ENCODE measurements at regions not wholly inside any gene's neighbourhood (a gene's known extent, or its start where the extent isn't known, plus 50 kb on each side); places are given as distances from the start of the nearest gene placed in this dataset.

DNA sequence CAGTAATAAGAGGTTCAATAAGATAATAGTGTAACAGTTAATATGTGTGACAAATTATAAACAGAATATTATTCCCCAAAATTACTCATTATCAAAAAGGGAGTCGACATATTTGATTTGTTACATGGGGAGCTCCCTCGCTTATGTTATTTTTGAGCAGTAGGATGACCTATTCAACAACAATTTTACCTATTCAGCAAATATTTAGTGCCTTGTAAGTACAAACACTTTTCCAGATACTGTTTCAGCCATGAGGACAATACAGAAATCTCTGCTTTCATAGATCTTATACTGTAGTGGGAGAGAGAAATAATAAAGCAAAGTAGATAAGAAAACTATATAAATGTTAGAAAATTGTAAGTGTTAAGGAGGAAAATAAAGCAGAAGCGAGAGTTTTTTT, 1342.8 kb upstream of the WWC1 start:
- ChIA-PET POLR2A (no interaction called here), CTCF (no interaction called here)
- Mint-ChIP-seq H3K9me3 (ENCODE audit: unreplicated experiment) (no peaks in the 10 kb centered on the region), H3K36me3 (ENCODE audit: insufficient read depth, unreplicated experiment) (no peaks in the 10 kb centered on the region), H3K27ac (ENCODE audit: low read depth, unreplicated experiment) (no peak overlapping the region), H3K4me1 (ENCODE audit: insufficient read depth, unreplicated experiment) (no peaks in the 10 kb centered on the region), H3K27me3 (ENCODE audit: insufficient read depth, unreplicated experiment) (no peaks in the 10 kb centered on the region), H3K4me3 (ENCODE audit: unreplicated experiment) (no peak overlapping the region)
- intact Hi-C loops (cut with micrococcal nuclease): no loop called here
- no TSS peak for BruUV-seq (replicated peaks)
- no peak for DNase-seq (ENCODE audit: unreplicated experiment)
- TF ChIP-seq, protein P1, sequence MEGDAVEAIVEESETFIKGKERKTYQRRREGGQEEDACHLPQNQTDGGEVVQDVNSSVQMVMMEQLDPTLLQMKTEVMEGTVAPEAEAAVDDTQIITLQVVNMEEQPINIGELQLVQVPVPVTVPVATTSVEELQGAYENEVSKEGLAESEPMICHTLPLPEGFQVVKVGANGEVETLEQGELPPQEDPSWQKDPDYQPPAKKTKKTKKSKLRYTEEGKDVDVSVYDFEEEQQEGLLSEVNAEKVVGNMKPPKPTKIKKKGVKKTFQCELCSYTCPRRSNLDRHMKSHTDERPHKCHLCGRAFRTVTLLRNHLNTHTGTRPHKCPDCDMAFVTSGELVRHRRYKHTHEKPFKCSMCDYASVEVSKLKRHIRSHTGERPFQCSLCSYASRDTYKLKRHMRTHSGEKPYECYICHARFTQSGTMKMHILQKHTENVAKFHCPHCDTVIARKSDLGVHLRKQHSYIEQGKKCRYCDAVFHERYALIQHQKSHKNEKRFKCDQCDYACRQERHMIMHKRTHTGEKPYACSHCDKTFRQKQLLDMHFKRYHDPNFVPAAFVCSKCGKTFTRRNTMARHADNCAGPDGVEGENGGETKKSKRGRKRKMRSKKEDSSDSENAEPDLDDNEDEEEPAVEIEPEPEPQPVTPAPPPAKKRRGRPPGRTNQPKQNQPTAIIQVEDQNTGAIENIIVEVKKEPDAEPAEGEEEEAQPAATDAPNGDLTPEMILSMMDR (IDR thresholded peaks at IDR 0.05; ENCODE audit: unreplicated experiment): no peak

GRCh38 chr5:166952048-166952447, 1339.4 kb upstream of the WWC1 start:
- no peaks in the 10 kb centered on the region for H3K36me3 Mint-ChIP-seq (ENCODE audit: insufficient read depth, unreplicated experiment)
- CTCF ChIA-PET: no interaction called here
- H3K4me3 Mint-ChIP-seq (ENCODE audit: unreplicated experiment): no peak overlapping the region
- H3K27ac Mint-ChIP-seq (ENCODE audit: low read depth, unreplicated experiment): no peak overlapping the region
- TF ChIP-seq, protein P1 (IDR thresholded peaks at IDR 0.05; ENCODE audit: unreplicated experiment): no peak
- POLR2A ChIA-PET: interaction anchor here (0.7 kb wide), 1 partner anchor 717 kb away, joined by 3 read pairs; no protein-coding TSS in a partner anchor
- no peaks in the 10 kb centered on the region for H3K9me3 Mint-ChIP-seq (ENCODE audit: unreplicated experiment)
- H3K27me3 Mint-ChIP-seq (ENCODE audit: insufficient read depth, unreplicated experiment): no peaks in the 10 kb centered on the region
- DNase-seq (ENCODE audit: unreplicated experiment): no peak
- intact Hi-C loops (cut with micrococcal nuclease): no loop called here
- no TSS peak for BruUV-seq (replicated peaks)
- no peaks in the 10 kb centered on the region for H3K4me1 Mint-ChIP-seq (ENCODE audit: insufficient read depth, unreplicated experiment)

DNA sequence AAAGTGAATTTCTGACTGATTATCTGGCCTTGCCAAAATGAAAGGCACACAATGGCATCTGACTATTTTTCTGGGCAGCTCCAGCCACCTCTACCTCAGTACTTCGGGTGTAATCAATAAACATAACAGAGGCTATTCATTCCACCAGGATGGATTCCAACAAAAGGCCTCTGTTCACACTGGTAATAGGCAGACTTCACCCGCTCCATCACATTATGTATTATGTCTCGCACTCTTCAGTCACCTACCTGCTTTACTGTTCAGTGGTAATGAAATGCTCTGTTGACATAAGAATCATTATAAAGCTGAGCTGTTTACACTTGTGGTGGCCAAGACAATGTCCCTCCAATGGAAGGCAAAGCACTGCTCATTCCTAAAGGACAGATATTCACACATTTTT, 1333.7 kb upstream of the WWC1 start:
- ChIA-PET CTCF (interaction anchor here (0.6 kb wide), 1 partner anchor 263 kb away, joined by 5 read pairs; no protein-coding TSS in a partner anchor), POLR2A (interaction anchor here (0.7 kb wide), 1 partner anchor 389 kb away, joined by 3 read pairs; no protein-coding TSS in a partner anchor)
- H3K36me3 Mint-ChIP-seq (ENCODE audit: insufficient read depth, unreplicated experiment): peaks cover 8% of the 10 kb centered on the region
- H3K9me3 Mint-ChIP-seq (ENCODE audit: unreplicated experiment): no peaks in the 10 kb centered on the region
- intact Hi-C loops (cut with micrococcal nuclease): no loop called here
- TF ChIP-seq, protein P1 (IDR thresholded peaks at IDR 0.05; ENCODE audit: unreplicated experiment): no peak
- no TSS peak for BruUV-seq (replicated peaks)
- no peak for DNase-seq (ENCODE audit: unreplicated experiment)
- no peaks in the 10 kb centered on the region for H3K27me3 Mint-ChIP-seq (ENCODE audit: insufficient read depth, unreplicated experiment)
- H3K27ac Mint-ChIP-seq (ENCODE audit: low read depth, unreplicated experiment): no peak overlapping the region
- H3K4me3 Mint-ChIP-seq (ENCODE audit: unreplicated experiment): no peak overlapping the region
- H3K4me1 Mint-ChIP-seq (ENCODE audit: insufficient read depth, unreplicated experiment): no peaks in the 10 kb centered on the region

- Mint-ChIP-seq H3K27me3 (ENCODE audit: insufficient read depth, unreplicated experiment) (no peaks in the 10 kb centered on the region), H3K36me3 (ENCODE audit: insufficient read depth, unreplicated experiment) (peaks cover 8% of the 10 kb centered on the region), H3K27ac (ENCODE audit: low read depth, unreplicated experiment) (no peak overlapping the region), H3K4me1 (ENCODE audit: insufficient read depth, unreplicated experiment) (no peaks in the 10 kb centered on the region), H3K9me3 (ENCODE audit: unreplicated experiment) (no peaks in the 10 kb centered on the region), H3K4me3 (ENCODE audit: unreplicated experiment) (no peak overlapping the region)
- intact Hi-C loops (cut with micrococcal nuclease): loop anchor here (10.0 kb wide), 1 partner anchor 255 kb away; no protein-coding TSS in a partner anchor
- CTCF ChIA-PET: interaction anchor here (0.6 kb wide), 1 partner anchor 10 kb away, joined by 3 read pairs; no protein-coding TSS in a partner anchor
- DNase-seq (ENCODE audit: unreplicated experiment): no peak
- TF ChIP-seq, protein P1 (IDR thresholded peaks at IDR 0.05; ENCODE audit: unreplicated experiment): no peak
- POLR2A ChIA-PET: interaction anchor here (0.6 kb wide), 1 partner anchor 19 kb away, joined by 4 read pairs; no protein-coding TSS in a partner anchor
- no TSS peak for BruUV-seq (replicated peaks)
These were observed 1331.7 kb upstream of the WWC1 start for GRCh38 chr5:166959766-166960165.

Measured in MCF 10A (cell line).